ENCODE measurements at regions not wholly inside any gene's neighbourhood (a gene's known extent, or its start where the extent isn't known, plus 50 kb on each side); places are given as distances from the start of the nearest gene placed in this dataset.

- TF ChIP-seq CTCF (IDR thresholded peaks at IDR 0.05) (no peak), EZH2 (IDR thresholded peaks at IDR 0.05; ENCODE audit: borderline replicate concordance, insufficient read depth, low read depth, low read length, poor library complexity, severe bottlenecking) (no peak)
Observed at GRCh38 chr5:107799306-107799705, 128.6 kb upstream of the EFNA5 start.
